Tibial artery (tissue), 4 donors: ENCODE measurements at regions not wholly inside any gene's neighbourhood (a gene's known extent, or its start where the extent isn't known, plus 50 kb on each side); places are given as distances from the start of the nearest gene placed in this dataset.

Experiments used
- DNase-seq, 2 donors: peaks; one replicate each; pipeline ENCODE4 v3.0.0-alpha.2; 2019
- H3K27ac ChIP-seq, 2 donors: fragments of 200-600 bp; sonication (generic) in 1 of 2; 1 replicate in 1 of 2; 2 replicates in 1 of 2; pipeline ENCODE4 v1.5.1; 2018 to 2019; ENCODE audit warnings: mild to moderate bottlenecking in 1 of 2
- H3K27me3 ChIP-seq, 2 donors: fragments of 200-600 bp; sonication (generic) in 1 of 2; one replicate each; pipeline versions ENCODE4 v1.5.1 to v1.6.0; 2016 to 2019
- H3K36me3 ChIP-seq, 3 donors: fragments of 200-600 bp; sonication (generic) in 2 of 3; one replicate each; pipeline ENCODE4 v1.5.1; 2016 to 2019; ENCODE audit warnings: mild to moderate bottlenecking in 2 of 3
- H3K4me1 ChIP-seq, 4 donors: fragments of 200-600 bp; sonication (generic) in 2 of 4; 1 replicate in 3 of 4; 2 replicates in 1 of 4; pipeline ENCODE4 v1.5.1; 2016 to 2019
- H3K4me3 ChIP-seq, 2 donors: fragments of 200-600 bp; sonication (generic) in 1 of 2; 1 replicate in 1 of 2; 2 replicates in 1 of 2; pipeline ENCODE4 v1.5.1; 2018 to 2019; ENCODE audit warnings: mild to moderate bottlenecking in 2 of 2
- H3K9me3 ChIP-seq, 3 donors: fragments of 200-600 bp; sonication (generic) in 1 of 3; one replicate each; pipeline ENCODE4 v1.5.1; 2016 to 2019
- intact Hi-C: fragments of 100-400 bp; cut with DNase I; formaldehyde crosslinking; loops from one replicate; pipeline ENCODE4 v1.15.0; 2023; ENCODE audit warnings: low total_unique reads
- TF ChIP-seq, protein P1 (sequence below), 2 experiments: fragments of 200-600 bp in 1 of 2; fragments of 450-650 bp in 1 of 2; IDR thresholded peaks; one replicate each; pipeline ENCODE4 v1.5.1; 2017 to 2019; ENCODE audit warnings: antibody characterized with exemption in 2 of 2, mild to moderate bottlenecking in 1 of 2, moderate library complexity in 1 of 2

GRCh38 chr9:17900606-17901005, 321.7 kb downstream of the SH3GL2 start:
- DNase-seq: no peak
- no peak overlapping the region for H3K4me3 ChIP-seq
- intact Hi-C loops: no loop called here
- TF ChIP-seq, protein P1, sequence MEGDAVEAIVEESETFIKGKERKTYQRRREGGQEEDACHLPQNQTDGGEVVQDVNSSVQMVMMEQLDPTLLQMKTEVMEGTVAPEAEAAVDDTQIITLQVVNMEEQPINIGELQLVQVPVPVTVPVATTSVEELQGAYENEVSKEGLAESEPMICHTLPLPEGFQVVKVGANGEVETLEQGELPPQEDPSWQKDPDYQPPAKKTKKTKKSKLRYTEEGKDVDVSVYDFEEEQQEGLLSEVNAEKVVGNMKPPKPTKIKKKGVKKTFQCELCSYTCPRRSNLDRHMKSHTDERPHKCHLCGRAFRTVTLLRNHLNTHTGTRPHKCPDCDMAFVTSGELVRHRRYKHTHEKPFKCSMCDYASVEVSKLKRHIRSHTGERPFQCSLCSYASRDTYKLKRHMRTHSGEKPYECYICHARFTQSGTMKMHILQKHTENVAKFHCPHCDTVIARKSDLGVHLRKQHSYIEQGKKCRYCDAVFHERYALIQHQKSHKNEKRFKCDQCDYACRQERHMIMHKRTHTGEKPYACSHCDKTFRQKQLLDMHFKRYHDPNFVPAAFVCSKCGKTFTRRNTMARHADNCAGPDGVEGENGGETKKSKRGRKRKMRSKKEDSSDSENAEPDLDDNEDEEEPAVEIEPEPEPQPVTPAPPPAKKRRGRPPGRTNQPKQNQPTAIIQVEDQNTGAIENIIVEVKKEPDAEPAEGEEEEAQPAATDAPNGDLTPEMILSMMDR (IDR thresholded peaks at IDR 0.05): no peak
- H3K36me3 ChIP-seq: no peaks in the 10 kb centered on the region
- no peak overlapping the region for H3K27ac ChIP-seq
- no peaks in the 10 kb centered on the region for H3K27me3 ChIP-seq
- H3K4me1 ChIP-seq: peaks cover 0 to 8% (median 6%) of the 10 kb centered on the region in 4 donors
- H3K9me3 ChIP-seq: no peaks in the 10 kb centered on the region

DNA sequence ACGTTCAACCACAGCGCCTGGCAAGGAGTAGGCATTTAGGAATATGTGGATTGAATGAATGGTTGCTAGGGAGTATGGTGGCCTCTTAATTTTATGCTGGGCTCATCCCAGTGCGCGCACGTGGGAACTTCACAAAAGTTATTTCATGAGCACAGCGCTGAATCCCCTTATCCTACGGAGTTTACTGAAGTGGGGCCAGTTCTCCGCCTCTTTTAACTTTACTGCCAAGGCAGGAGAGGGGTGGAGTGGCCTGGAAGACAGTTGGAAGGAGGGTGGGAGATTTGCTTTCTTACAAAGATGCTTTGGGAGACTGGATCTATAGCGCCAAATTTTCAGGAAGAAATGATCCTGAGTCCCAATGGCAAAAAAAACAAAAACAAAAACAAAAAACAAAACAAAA, 326.5 kb downstream of the SH3GL2 start:
- Histone ChIP-seq H3K9me3 (no peaks in the 10 kb centered on the region), H3K27ac (peak overlapping the region; percentile 82 to 83), H3K4me3 (peak overlapping the region; percentile 60 to 61), H3K27me3 (peaks cover 0 to 2% of the 10 kb centered on the region in 2 donors), H3K36me3 (no peaks in the 10 kb centered on the region), H3K4me1 (peaks cover 0 to 26% (median 14%) of the 10 kb centered on the region in 4 donors)
- TF ChIP-seq, protein P1 (IDR thresholded peaks at IDR 0.05): no peak
- intact Hi-C loops: no loop called here
- no peak for DNase-seq

- no peaks in the 10 kb centered on the region for H3K36me3 ChIP-seq
- intact Hi-C loops: no loop called here
- H3K9me3 ChIP-seq: no peaks in the 10 kb centered on the region
- peaks cover 0 to 26% (median 14%) of the 10 kb centered on the region in 4 donors for H3K4me1 ChIP-seq
- peaks cover 0 to 2% of the 10 kb centered on the region in 2 donors for H3K27me3 ChIP-seq
- peak overlapping the region; percentile 82 to 83 for H3K27ac ChIP-seq
- H3K4me3 ChIP-seq: peak overlapping the region; percentile 60 to 61
- DNase-seq: peak in 1 of 2 donors; percentile 67
- TF ChIP-seq, protein P1 (IDR thresholded peaks at IDR 0.05): no peak
Observed at GRCh38 chr9:17905781-17906175, 326.9 kb downstream of the SH3GL2 start.

DNA sequence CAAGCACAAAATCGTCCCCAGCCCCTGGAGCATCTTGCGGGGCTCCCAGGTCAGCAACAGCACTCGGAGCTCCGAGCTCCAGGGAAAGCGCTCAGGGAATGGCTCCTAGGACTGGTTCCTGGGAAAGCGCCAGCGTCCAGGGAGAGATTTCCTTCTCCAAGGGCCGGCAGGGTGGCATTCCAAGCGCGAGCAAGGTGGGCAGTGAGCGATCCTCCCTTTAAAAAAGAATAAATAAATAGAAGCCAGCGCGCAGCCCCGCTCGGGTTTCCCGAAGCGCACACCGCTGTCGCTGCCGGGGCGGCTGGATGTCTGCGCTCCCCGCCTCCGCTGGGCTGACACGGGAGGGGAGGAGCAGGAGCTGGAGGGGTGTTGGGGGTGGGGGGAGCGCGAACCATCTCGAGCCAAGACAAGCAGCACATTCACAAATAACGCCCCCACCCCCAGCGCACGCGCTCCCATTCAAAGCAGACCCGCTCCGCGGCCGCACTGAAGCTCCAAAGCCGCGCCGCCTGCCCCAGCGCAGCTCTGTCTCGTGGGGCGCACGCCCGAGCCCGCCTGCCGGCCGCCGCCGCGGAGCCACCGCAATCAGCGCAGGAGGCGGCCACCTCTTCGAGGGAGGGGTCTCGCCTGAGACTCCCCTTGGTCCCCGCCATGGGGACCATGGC, 327.4 kb downstream of the SH3GL2 start:
- DNase-seq: peak; percentile 21 to 67
- TF ChIP-seq, protein P1 (IDR thresholded peaks at IDR 0.05): no peak
- Histone ChIP-seq H3K36me3 (no peaks in the 10 kb centered on the region), H3K27ac (peak overlapping the region; percentile 82 to 83), H3K4me1 (peaks cover 0 to 26% (median 14%) of the 10 kb centered on the region in 4 donors), H3K4me3 (peak overlapping the region; percentile 60 to 61), H3K9me3 (no peaks in the 10 kb centered on the region), H3K27me3 (peaks cover 0 to 2% of the 10 kb centered on the region in 2 donors)
- intact Hi-C loops: no loop called here

DNA sequence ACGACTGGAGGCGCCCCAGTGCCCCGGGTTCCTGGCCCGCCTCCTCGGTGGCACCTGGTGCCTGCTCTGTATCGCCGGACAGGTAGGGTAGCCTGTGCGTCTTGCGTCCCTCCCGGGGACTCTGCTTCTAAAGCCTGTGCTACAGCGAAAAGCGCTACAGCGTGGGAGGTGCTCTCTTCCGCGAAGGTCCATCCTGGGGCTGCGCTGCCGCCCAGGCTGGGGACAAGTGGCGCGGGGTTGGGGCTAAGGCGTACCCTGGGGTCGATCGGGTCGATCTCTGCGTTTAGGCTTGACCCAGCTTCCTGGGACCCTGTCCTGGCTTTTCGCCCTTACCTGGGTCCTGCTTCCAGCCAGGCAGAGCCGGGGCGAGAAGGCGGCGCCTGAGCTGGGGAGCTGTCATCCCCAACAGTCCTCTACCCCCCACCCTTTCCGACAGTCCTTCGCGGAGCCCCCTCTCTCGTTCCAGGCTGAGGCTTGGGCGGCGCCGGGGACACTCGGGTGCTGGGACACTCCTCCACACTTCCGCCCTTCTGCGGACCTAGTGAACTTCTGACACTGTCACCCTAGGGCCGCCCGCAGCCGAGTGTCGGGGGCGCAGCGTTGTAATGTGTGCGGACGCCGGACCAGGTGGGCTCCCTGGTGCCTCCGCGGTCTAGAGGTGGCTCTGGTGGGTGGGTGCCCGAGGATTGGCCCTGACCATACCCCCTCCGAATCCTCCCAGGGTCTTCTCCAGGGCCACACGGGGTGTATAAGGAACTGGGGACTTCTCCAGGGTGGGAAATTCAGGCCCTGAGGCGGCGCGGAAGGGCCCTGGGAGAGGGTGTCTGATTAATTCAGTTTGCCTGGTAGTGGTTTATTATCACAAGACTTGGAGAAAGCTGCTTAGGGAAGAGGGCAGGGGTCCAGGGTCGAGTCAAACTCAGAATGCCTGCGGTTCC, 328.2 kb downstream of the SH3GL2 start:
- Histone ChIP-seq H3K27me3 (peaks cover 0 to 2% of the 10 kb centered on the region in 2 donors), H3K27ac (peak overlapping the region; percentile 82 to 83), H3K4me1 (peaks cover 0 to 26% (median 14%) of the 10 kb centered on the region in 4 donors), H3K4me3 (peak overlapping the region; percentile 60 to 61), H3K36me3 (no peaks in the 10 kb centered on the region), H3K9me3 (no peaks in the 10 kb centered on the region)
- peak in 1 of 2 donors; percentile 66 for DNase-seq
- intact Hi-C loops: no loop called here
- TF ChIP-seq, protein P1 (IDR thresholded peaks at IDR 0.05): no peak
